ENCODE measurements at regions not wholly inside any gene's neighbourhood (a gene's known extent, or its start where the extent isn't known, plus 50 kb on each side); places are given as distances from the start of the nearest gene placed in this dataset.

GRCh38 chrX:45762699-45763647 lies 562.3 kb upstream of the DIPK2B start:
- no peak for DNase-seq (ENCODE audit: low spot score)
- in situ Hi-C loops (cut with MboI; ENCODE audit: low sequenced_read_pairs, unreplicated experiment): no loop called here
- TF ChIP-seq CTCF (IDR thresholded peaks at IDR 0.05; ENCODE audit: borderline replicate concordance, control extremely low read depth, extremely low read depth, insufficient read depth, missing control alignments): no peak

GRCh38 chrX:45761920-45762319 lies 561.2 kb upstream of the DIPK2B start:
- no peak for TF ChIP-seq CTCF (IDR thresholded peaks at IDR 0.05; ENCODE audit: borderline replicate concordance, control extremely low read depth, extremely low read depth, insufficient read depth, missing control alignments)
- in situ Hi-C loops (cut with MboI; ENCODE audit: low sequenced_read_pairs, unreplicated experiment): no loop called here
- DNase-seq (ENCODE audit: low spot score): no peak

GRCh38 chrX:45760187-45760742 lies 559.6 kb upstream of the DIPK2B start:
- in situ Hi-C loops (cut with MboI; ENCODE audit: low sequenced_read_pairs, unreplicated experiment): no loop called here
- no peak for TF ChIP-seq CTCF (IDR thresholded peaks at IDR 0.05; ENCODE audit: borderline replicate concordance, control extremely low read depth, extremely low read depth, insufficient read depth, missing control alignments)
- no peak for DNase-seq (ENCODE audit: low spot score)

- in situ Hi-C loops (cut with MboI; ENCODE audit: low sequenced_read_pairs, unreplicated experiment): no loop called here
- no peak for DNase-seq (ENCODE audit: low spot score)
- no peak for TF ChIP-seq CTCF (IDR thresholded peaks at IDR 0.05; ENCODE audit: borderline replicate concordance, control extremely low read depth, extremely low read depth, insufficient read depth, missing control alignments)
Measured at GRCh38 chrX:45758738-45759397, 558.2 kb upstream of the DIPK2B start.

GRCh38 chrX:45758319-45758718 lies 557.6 kb upstream of the DIPK2B start:
- in situ Hi-C loops (cut with MboI; ENCODE audit: low sequenced_read_pairs, unreplicated experiment): no loop called here
- no peak for DNase-seq (ENCODE audit: low spot score)
- TF ChIP-seq CTCF (IDR thresholded peaks at IDR 0.05; ENCODE audit: borderline replicate concordance, control extremely low read depth, extremely low read depth, insufficient read depth, missing control alignments): no peak

- no peak for TF ChIP-seq CTCF (IDR thresholded peaks at IDR 0.05; ENCODE audit: borderline replicate concordance, control extremely low read depth, extremely low read depth, insufficient read depth, missing control alignments)
- no peak for DNase-seq (ENCODE audit: low spot score)
- in situ Hi-C loops (cut with MboI; ENCODE audit: low sequenced_read_pairs, unreplicated experiment): no loop called here
Measured at GRCh38 chrX:45757272-45757671, 556.6 kb upstream of the DIPK2B start.
